Suprapubic skin (tissue), 4 donors: ENCODE measurements at regions not wholly inside any gene's neighbourhood (a gene's known extent, or its start where the extent isn't known, plus 50 kb on each side); places are given as distances from the start of the nearest gene placed in this dataset.

Experiments used
- CTCF ChIP-seq, 2 donors: fragments of 200-600 bp in 1 of 2; fragments of 450-650 bp in 1 of 2; sonication (generic) in 1 of 2; IDR thresholded peaks; one replicate each; pipeline ENCODE4 v1.5.1; 2016 to 2019; ENCODE audit warnings: antibody characterized with exemption in 2 of 2, mild to moderate bottlenecking in 1 of 2, moderate library complexity in 1 of 2
- POLR2A ChIP-seq, 2 donors: fragments of 450-650 bp; IDR thresholded peaks; one replicate each; pipeline ENCODE4 v1.6.1; 2017; ENCODE audit warnings: antibody characterized with exemption in 2 of 2, mild to moderate bottlenecking in 2 of 2, moderate library complexity in 2 of 2
- POLR2AphosphoS5 ChIP-seq, 3 donors: sonication (generic); formaldehyde crosslinking; IDR thresholded peaks; one replicate each; pipeline ENCODE4 v1.6.1; 2017; ENCODE audit warnings: antibody characterized with exemption in 3 of 3

DNA sequence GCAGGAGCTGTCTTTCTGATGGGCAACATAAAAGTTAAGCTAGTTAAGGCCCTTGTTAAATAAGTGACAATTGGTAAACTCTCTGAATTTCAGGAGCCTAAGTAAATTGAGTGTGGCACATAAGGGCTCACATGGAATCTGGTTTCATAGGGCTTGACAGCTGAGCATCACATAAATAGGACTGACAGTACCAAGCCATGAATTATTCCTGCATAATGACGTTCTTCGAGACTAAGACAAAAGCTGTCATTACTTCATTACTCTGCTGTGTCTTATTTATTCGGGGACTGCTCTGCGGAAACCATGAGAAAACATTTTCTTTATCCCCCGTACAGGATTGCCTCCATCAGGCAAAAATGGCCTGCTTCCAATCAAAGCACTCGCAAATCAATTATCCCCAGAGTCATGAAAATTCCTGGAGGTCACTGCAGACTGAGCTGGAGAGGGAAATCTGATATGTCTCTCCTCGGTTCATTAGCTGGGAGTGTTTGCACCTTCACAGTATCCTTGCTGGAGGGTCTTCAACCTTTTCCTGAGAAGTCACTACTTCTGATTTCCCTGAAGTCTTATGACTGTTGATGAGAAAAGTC, 311.4 kb downstream of the CDH26 start:
- TF ChIP-seq CTCF (IDR thresholded peaks at IDR 0.05) (no peak), POLR2AphosphoS5 (IDR thresholded peaks at IDR 0.05) (no peak), POLR2A (IDR thresholded peaks at IDR 0.05) (no peak)
